Omental fat pad (tissue), 3 donors: ENCODE measurements at regions not wholly inside any gene's neighbourhood (a gene's known extent, or its start where the extent isn't known, plus 50 kb on each side); places are given as distances from the start of the nearest gene placed in this dataset.

ENCODE experiments used
- ATAC-seq: fragments of 150-250 bp; one replicate; pipeline ENCODE4 v1.9.1; 2016; ENCODE audit warnings: mild to moderate bottlenecking, moderate library complexity; ENCODE audit not compliant: low FRiP score
- DNase-seq: peaks from one replicate; pipeline ENCODE4 v3.0.0-alpha.2; 2019; ENCODE audit warnings: low spot score
- CTCF ChIP-seq, 3 donors: fragments of 450-650 bp; IDR thresholded peaks; one replicate each; pipeline ENCODE4 v1.5.1; 2016 to 2017; ENCODE audit warnings: antibody characterized with exemption in 3 of 3, mild to moderate bottlenecking in 3 of 3, moderate library complexity in 2 of 3

GRCh38 chr14:22185789-22186188 lies 403.2 kb downstream of the DAD1 start:
- no peak for TF ChIP-seq CTCF (IDR thresholded peaks at IDR 0.05)
- DNase-seq, result no peak
- ATAC-seq, result no peak

- TF ChIP-seq CTCF (IDR thresholded peaks at IDR 0.05), result no peak
- ATAC-seq, result no peak
- no peak for DNase-seq
Measured at GRCh38 chr14:22185191-22185590, 403.8 kb downstream of the DAD1 start.

DNA sequence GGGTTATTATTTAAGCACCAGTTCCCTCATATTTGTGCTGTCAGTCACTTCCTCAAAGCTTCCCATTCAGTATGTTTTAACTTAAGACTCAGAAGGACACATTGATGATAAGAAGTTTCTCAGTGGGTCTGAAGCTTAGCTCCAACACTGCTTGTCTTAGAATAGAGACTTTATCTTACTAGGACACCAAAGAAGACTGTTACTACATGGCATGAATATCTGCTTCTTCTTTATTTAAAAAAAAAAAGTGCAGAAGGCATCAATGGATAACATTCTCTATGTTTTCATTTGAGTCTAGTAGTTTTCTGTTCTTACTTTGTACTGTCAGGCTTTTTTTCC lies 404.2 kb downstream of the DAD1 start:
- ATAC-seq (no peak), DNase-seq (no peak)
- TF ChIP-seq CTCF (IDR thresholded peaks at IDR 0.05), result no peak

DNA sequence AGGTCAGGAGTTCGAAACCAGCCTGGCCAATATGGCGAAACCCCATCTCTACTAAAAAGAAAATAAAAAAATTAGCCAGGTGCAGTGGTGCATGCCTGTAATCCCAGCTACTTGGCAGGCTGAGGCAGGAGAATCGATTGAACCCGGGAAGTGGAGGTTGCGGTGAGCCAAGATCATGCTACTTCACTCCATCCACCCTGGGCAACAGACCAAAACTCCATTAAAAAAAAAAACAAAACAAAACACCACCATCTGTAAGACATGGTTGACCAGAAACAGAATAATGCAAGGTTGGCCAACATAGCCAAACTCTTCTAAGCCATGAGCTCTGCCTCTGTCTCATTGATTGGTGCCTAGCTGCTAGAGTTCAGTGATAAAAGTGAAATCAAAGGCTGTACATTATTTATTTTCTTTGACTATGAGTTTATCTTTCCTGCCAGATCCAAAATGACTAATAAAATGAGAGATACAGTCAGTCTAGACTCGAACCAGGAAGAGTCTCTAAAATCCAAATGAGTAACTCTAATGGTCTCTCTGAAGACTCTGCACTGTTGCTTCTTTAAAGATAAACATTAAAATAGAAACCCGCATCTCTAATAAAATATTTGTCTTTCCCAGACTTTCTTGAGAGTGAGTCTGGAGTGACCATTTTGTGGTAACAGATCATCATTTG lies 404.7 kb downstream of the DAD1 start:
- DNase-seq (no peak), ATAC-seq (no peak)
- TF ChIP-seq CTCF (IDR thresholded peaks at IDR 0.05), result no peak

GRCh38 chr14:22180045-22180444 lies 409.0 kb downstream of the DAD1 start:
- TF ChIP-seq CTCF (IDR thresholded peaks at IDR 0.05), result no peak
- no peak for DNase-seq
- no peak for ATAC-seq

DNA sequence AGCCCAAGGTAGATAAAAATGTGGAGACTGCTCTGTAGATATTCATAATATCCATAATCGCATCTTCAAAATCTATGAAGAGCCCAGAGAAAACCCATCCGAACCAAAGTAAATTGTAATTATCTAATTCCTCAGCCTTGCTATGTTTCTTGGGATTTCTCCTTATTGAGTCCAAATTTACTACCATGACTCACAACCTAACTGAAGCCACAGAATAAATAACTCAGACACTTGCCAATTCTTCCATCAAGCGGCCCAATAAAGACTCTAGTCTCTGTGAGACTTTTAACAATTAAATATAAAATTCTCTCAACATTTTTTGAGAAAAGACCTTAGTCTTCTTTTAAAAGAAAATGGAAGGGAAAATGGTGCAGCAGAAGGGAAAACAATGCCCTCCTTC lies 409.8 kb downstream of the DAD1 start:
- no peak for DNase-seq
- TF ChIP-seq CTCF (IDR thresholded peaks at IDR 0.05), result no peak
- ATAC-seq, result no peak

DNA sequence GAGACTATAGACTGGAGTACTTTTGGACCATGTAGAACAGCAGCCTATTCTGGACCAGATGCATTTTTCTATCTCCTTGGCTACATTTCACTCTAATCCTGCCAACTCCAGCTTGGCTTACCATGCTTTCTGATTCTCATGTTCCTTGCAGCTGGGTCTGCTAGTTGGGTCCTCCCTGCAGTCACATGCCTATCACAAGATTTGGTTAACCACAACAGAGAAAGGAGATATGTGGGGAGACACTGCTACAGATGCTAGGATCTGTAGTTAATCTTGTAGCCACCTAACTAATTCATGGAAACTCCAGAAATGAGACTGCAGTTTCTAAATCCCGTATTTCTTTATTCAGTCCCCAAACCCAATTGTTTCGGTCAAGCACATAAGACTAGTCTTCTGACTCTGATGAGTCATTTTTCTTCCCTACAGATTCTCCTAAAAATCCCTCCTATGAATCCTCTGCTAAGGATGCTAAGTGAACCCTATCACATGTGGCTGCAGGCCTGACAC lies 410.6 kb downstream of the DAD1 start:
- no peak for TF ChIP-seq CTCF (IDR thresholded peaks at IDR 0.05)
- ATAC-seq (no peak), DNase-seq (no peak)
